Endothelial cell of umbilical vein (primary cell): ENCODE measurements at regions not wholly inside any gene's neighbourhood (a gene's known extent, or its start where the extent isn't known, plus 50 kb on each side); places are given as distances from the start of the nearest gene placed in this dataset.

Experiments
- BruUV-seq: library from RNA; stranded (reverse); fragments of 400-500 nt; replicated peaks from 2 replicates; lab custom pipeline; 2021; lab: Mats Ljungman, UMichigan
- CTCF ChIA-PET: fragments of 300-600, 350-600 bp; sonication (Branson Sonifier 250); formaldehyde crosslinking; loops from one replicate; lab custom pipeline; 2021; ENCODE audit warnings: antibody characterized with exemption, inconsistent platforms; lab: Charles Lee
- POLR2A ChIA-PET: fragments of 300-600, 350-600 bp; sonication (Branson Sonifier 250); formaldehyde crosslinking; loops from one replicate; lab custom pipeline; 2021; ENCODE audit warnings: antibody characterized with exemption, inconsistent platforms; lab: Charles Lee
- DNase-seq: peaks from one replicate; pipeline ENCODE4 v3.0.0-alpha.2; 2011; ENCODE audit warnings: low read depth, low spot score
- FAIRE-seq: peaks from 2 replicates; lab custom pipeline; 2011; peaks lifted over from hg19 to GRCh38; lab: Jason Lieb, UNC
- H2AFZ ChIP-seq: 2 replicates; pipeline ENCODE4 v1.6.0; 2012; ENCODE audit warnings: low read depth, low read length, control low read depth, inconsistent platforms
- H3K27ac ChIP-seq: 2 replicates; pipeline ENCODE4 v1.5.1; 2011; ENCODE audit warnings: low read depth, mild to moderate bottlenecking, control low read depth, low read length, moderate library complexity; ENCODE audit not compliant: insufficient read depth
- H3K27me3 ChIP-seq, 2 experiments: 2 replicates each; pipeline versions ENCODE4 v1.6.0 to v1.6.1; 2011; ENCODE audit warnings: low read length in 2 of 2, mixed read lengths in 1 of 2; ENCODE audit not compliant: control insufficient read depth in 2 of 2, insufficient read depth in 2 of 2
- H3K36me3 ChIP-seq, 2 experiments: 2 replicates in 1 of 2; 3 replicates in 1 of 2; pipeline ENCODE4 v1.5.1; 2011; ENCODE audit warnings: low read length in 2 of 2, mild to moderate bottlenecking in 1 of 2, moderate library complexity in 1 of 2; ENCODE audit not compliant: control insufficient read depth in 2 of 2, insufficient read depth in 2 of 2; ENCODE audit errors: extremely low read depth in 1 of 2
- H3K4me1 ChIP-seq: 3 replicates; pipeline ENCODE4 v1.5.1; 2011; ENCODE audit warnings: mild to moderate bottlenecking, low read length; ENCODE audit not compliant: control insufficient read depth, insufficient read depth; ENCODE audit errors: extremely low read depth
- H3K4me2 ChIP-seq: 2 replicates; pipeline ENCODE4 v1.6.1; 2011; ENCODE audit warnings: low read length, control low read depth, mixed read lengths; ENCODE audit not compliant: insufficient read depth
- H3K4me3 ChIP-seq, 3 experiments: fragments of 200-600 bp in 1 of 3; sonication (generic), shearing (Covaris generic) in 1 of 3; replicated peaks in 1 of 3; 2 replicates each; pipeline ENCODE4 v1.5.1; 2011 to 2016; ENCODE audit warnings: control low read depth in 3 of 3, low read length in 3 of 3, mild to moderate bottlenecking in 2 of 3, inconsistent platforms in 1 of 3, low read depth in 1 of 3, moderate library complexity in 1 of 3; ENCODE audit not compliant: insufficient read depth in 1 of 3
- H3K79me2 ChIP-seq: 2 replicates; pipeline ENCODE4 v1.6.0; 2012; ENCODE audit warnings: low read length, inconsistent platforms; ENCODE audit not compliant: control insufficient read depth, insufficient read depth
- H3K9ac ChIP-seq: replicated peaks from 2 replicates; pipeline ENCODE3; 2011; ENCODE audit warnings: low read length, control low read depth; ENCODE audit not compliant: insufficient read depth; ENCODE audit errors: extremely low read depth
- H3K9me1 ChIP-seq: replicated peaks from 3 replicates; pipeline ENCODE4 v1.6.0; 2011; ENCODE audit warnings: mild to moderate bottlenecking, low read length; ENCODE audit not compliant: control insufficient read depth, insufficient read depth; ENCODE audit errors: extremely low read depth
- H3K9me3 ChIP-seq: replicated peaks from 2 replicates; pipeline ENCODE4 v1.5.1; 2012; ENCODE audit warnings: low read length, inconsistent platforms; ENCODE audit not compliant: control insufficient read depth, insufficient read depth
- H4K20me1 ChIP-seq: replicated peaks from 2 replicates; pipeline ENCODE3; 2011; ENCODE audit warnings: mild to moderate bottlenecking, low read length; ENCODE audit not compliant: control insufficient read depth, insufficient read depth; ENCODE audit errors: extremely low read depth
- CTCF ChIP-seq, 2 donors: IDR thresholded peaks; 1 replicate in 1 of 2; 2 replicates in 1 of 2; pipeline ENCODE4 v1.5.1; 2011; ENCODE audit warnings: low read length in 2 of 2, mild to moderate bottlenecking in 2 of 2, moderate library complexity in 2 of 2, control low read depth in 1 of 2, inconsistent platforms in 1 of 2, low read depth in 1 of 2; ENCODE audit not compliant: insufficient read depth in 1 of 2; ENCODE audit errors: extremely low read depth in 1 of 2
- EZH2 ChIP-seq: IDR thresholded peaks from 2 replicates; pipeline ENCODE4 v1.6.1; 2012; ENCODE audit warnings: borderline replicate concordance, low read depth, mild to moderate bottlenecking, moderate library complexity, low read length, inconsistent platforms; ENCODE audit not compliant: severe bottlenecking
- FOS ChIP-seq: IDR thresholded peaks from 2 replicates; pipeline ENCODE4 v1.6.1; 2011; ENCODE audit warnings: mild to moderate bottlenecking, low read length, moderate library complexity, borderline replicate concordance; ENCODE audit not compliant: insufficient read depth
- GATA2 ChIP-seq: IDR thresholded peaks from 2 replicates; pipeline ENCODE4 v1.7.0; 2011; ENCODE audit warnings: low read depth, mild to moderate bottlenecking, moderate library complexity, mixed read lengths, low read length; ENCODE audit not compliant: insufficient read length, insufficient read depth
- JUN ChIP-seq: IDR thresholded peaks from 2 replicates; pipeline ENCODE4 v1.6.1; 2011; ENCODE audit warnings: borderline replicate concordance, low read depth; ENCODE audit not compliant: insufficient read length, insufficient read depth
- MYC ChIP-seq: IDR thresholded peaks from one replicate; pipeline ENCODE4 v1.6.1; 2011; ENCODE audit warnings: mild to moderate bottlenecking, low read depth, low read length
- POLR2A ChIP-seq: IDR thresholded peaks from 2 replicates; pipeline ENCODE4 v1.6.1; 2012; ENCODE audit warnings: low read depth, mild to moderate bottlenecking, control low read depth, low read length
- POLR2AphosphoS5 ChIP-seq: IDR thresholded peaks from 2 replicates; pipeline ENCODE4 v1.6.1; 2012; ENCODE audit warnings: low read depth, mild to moderate bottlenecking, control low read depth, low read length, moderate library complexity; ENCODE audit not compliant: insufficient read depth
- dilution Hi-C: fragments of 300-500 bp; cut with MboI; formaldehyde crosslinking; loops from one replicate; pipeline ENCODE4 v1.15.0; 2019; ENCODE audit warnings: low sequenced_read_pairs; ENCODE audit not compliant: extremely low pct_ligation_motif_present
- intact Hi-C: fragments of 100-400 bp; cut with micrococcal nuclease; formaldehyde crosslinking; loops from one replicate; pipeline ENCODE4 v1.10.0; 2022
- TF ChIP-seq, protein P1 (sequence below): IDR thresholded peaks from 2 replicates; pipeline ENCODE4 v1.6.1; 2011; ENCODE audit not compliant: insufficient read depth, insufficient read length

DNA sequence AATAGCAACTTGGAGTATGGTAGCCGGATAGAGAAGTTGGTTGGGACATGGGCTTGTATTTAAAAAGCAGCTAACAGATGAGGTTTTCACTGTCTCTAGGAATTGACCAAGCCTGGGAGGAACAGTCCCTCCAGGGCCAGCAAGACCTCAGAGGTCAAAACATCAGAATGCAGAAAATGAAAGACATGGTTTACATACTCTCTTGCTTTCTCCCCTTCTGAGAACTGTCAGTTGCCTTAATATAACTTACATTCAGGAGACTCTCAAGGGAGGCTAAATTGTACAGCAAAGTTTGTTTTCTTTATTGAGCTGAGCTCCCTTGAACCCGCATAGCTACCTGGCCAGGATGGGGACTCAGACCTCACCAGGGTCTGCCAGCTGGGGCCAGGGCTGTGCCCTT is 179.3 kb downstream of the GAS1 start:
- ChIA-PET POLR2A (no interaction called here), CTCF (no interaction called here)
- DNase-seq (no peak), FAIRE-seq (no peak)
- Histone ChIP-seq H3K9me3 (no peaks in the 10 kb centered on the region), H3K4me2 (no peak overlapping the region), H3K4me1 (no peaks in the 10 kb centered on the region), H4K20me1 (no peaks in the 10 kb centered on the region), H3K79me2 (no peaks in the 10 kb centered on the region), H3K9ac (no peak overlapping the region), H3K9me1 (no peaks in the 10 kb centered on the region), H3K4me3 (no peak overlapping the region), H2AFZ (no peak overlapping the region), H3K36me3 (no peaks in the 10 kb centered on the region), H3K27me3 (no peaks in the 10 kb centered on the region), H3K27ac (no peak overlapping the region)
- intact Hi-C loops, result no loop called here
- BruUV-seq, result no TSS peak
- TF ChIP-seq POLR2A, result no peak
- TF ChIP-seq MYC, result no peak
- TF ChIP-seq EZH2, result no peak
- TF ChIP-seq, protein P1, sequence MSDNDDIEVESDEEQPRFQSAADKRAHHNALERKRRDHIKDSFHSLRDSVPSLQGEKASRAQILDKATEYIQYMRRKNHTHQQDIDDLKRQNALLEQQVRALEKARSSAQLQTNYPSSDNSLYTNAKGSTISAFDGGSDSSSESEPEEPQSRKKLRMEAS, result no peak
- no peak for TF ChIP-seq JUN
- no peak for TF ChIP-seq CTCF (IDR thresholded peaks at IDR 0.05; ENCODE audit: extremely low read depth in 1 of 2, insufficient read depth in 1 of 2, low read depth in 1 of 2, low read length in 2 of 2)
- no peak for TF ChIP-seq GATA2
- no peak for TF ChIP-seq POLR2AphosphoS5
- TF ChIP-seq FOS, result no peak
- dilution Hi-C loops, result no loop called here
